Activated CD4-positive, alpha-beta memory T cell treated with anti-CD3 and anti-CD28 coated beads, Interleukin-2, amount 10 ng/mL, durations not matched to agents 7 days and 5 days (primary cell): ENCODE measurements at regions not wholly inside any gene's neighbourhood (a gene's known extent, or its start where the extent isn't known, plus 50 kb on each side); places are given as distances from the start of the nearest gene placed in this dataset.

Experiments
- CTCF ChIA-PET: fragments of 350-600 bp; sonication (Branson Sonifier 250); formaldehyde crosslinking; loops from one replicate; lab custom pipeline; 2021; ENCODE audit warnings: antibody characterized with exemption, inconsistent platforms; lab: Charles Lee
- POLR2A ChIA-PET: fragments of 350-600 bp; sonication (Branson Sonifier 250); formaldehyde crosslinking; loops from one replicate; lab custom pipeline; 2021; ENCODE audit warnings: antibody characterized with exemption; lab: Charles Lee
- DNase-seq: peaks from one replicate; pipeline ENCODE4 v3.0.0-alpha.2; 2020
- H3K27ac Mint-ChIP-seq: one replicate; pipeline ENCODE4 v1.8.0; 2021; ENCODE audit warnings: mild to moderate bottlenecking, mixed read lengths
- H3K27me3 Mint-ChIP-seq: one replicate; pipeline ENCODE4 v1.8.0; 2021; ENCODE audit warnings: mixed read lengths
- H3K36me3 Mint-ChIP-seq: one replicate; pipeline ENCODE4 v1.8.0; 2021; ENCODE audit warnings: low read depth, mixed read lengths
- H3K4me1 Mint-ChIP-seq: one replicate; pipeline ENCODE4 v1.8.0; 2021; ENCODE audit warnings: mixed read lengths
- H3K4me3 Mint-ChIP-seq: one replicate; pipeline ENCODE4 v1.8.0; 2021; ENCODE audit warnings: mild to moderate bottlenecking, mixed read lengths
- H3K9me3 Mint-ChIP-seq: one replicate; pipeline ENCODE4 v1.8.0; 2021; ENCODE audit warnings: mixed read lengths

DNA sequence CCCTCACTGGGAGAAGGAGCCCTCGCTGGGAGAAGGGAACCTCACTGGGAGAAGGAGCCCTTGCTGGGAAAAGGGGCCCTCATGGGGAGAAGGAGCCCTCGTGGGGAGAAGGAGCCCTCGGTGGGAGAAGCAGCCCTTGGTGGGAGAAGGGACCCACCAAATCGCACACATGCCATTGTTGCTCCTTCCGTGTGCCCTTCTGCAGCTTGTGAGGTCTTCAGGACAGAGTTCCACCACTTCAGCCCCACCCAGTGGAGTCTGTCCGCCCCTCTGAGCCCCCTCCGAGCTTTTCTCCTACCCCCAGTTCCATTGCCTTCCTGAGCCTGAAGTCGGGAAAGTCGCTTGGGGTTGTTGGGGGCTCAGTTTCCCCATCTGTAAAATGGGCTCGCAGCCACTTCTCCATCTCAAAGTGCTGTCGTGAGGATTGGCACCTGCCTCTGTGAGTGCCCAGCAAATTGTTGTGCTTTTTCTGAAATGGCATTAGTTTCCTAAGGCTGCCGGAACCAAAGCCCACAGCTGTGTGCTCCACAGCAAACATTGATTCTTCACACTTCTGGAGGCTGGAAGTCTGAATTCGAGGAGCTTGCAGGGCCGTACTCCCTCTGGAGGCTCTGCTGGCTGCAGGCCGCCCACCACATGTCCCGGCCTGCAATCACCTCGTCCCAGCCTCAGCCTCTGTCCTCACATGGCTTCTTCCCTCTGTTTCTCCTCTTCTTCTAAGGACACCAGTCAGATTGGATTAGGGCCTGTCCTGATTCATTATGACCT is 124.7 kb upstream of the PMEPA1 start:
- ChIA-PET POLR2A (no interaction called here), CTCF (no interaction called here)

DNA sequence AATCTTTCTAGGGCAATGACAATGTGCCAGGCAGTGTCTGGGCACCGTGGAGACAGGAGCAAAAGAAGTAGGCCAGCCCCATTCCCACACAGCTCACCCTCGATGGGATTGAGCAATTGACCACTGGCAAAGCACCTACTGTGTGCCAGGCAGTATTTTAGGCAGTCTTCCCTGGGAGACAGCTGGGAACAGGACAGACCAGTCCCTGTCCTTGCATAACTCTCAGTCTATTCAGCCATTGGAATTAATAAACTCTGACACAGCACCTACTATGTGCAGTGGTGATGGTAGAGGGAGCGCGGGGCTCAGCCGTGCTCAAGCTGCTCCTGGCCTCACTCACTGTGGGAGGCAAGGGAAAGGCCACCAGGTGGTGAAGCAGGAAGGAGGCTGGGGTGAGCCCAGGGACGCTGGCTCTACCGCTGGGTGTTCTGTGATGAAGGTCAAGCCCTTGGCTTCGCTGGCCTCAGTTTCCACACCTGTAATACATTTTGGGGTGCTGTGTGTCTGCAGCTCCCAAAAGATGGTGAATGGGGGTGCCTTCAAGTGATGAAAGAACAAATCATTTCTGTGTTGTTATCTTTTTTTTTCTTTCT is 122.3 kb upstream of the PMEPA1 start:
- CTCF ChIA-PET = interaction anchor here (0.7 kb wide), 1 partner anchor 8 kb away, joined by 3 read pairs; no protein-coding TSS in a partner anchor
- no peaks in the 10 kb centered on the region for H3K36me3 Mint-ChIP-seq
- no peaks in the 10 kb centered on the region for H3K4me1 Mint-ChIP-seq
- POLR2A ChIA-PET = no interaction called here
- no peaks in the 10 kb centered on the region for H3K9me3 Mint-ChIP-seq
- H3K27me3 Mint-ChIP-seq = no peaks in the 10 kb centered on the region
- no peak for DNase-seq
- H3K27ac Mint-ChIP-seq = no peak overlapping the region
- H3K4me3 Mint-ChIP-seq = no peak overlapping the region

More for the DNA sequence above, 124.7 kb upstream of the PMEPA1 start:
- no peaks in the 10 kb centered on the region for H3K36me3 Mint-ChIP-seq
- H3K4me3 Mint-ChIP-seq = no peak overlapping the region
- H3K27me3 Mint-ChIP-seq = no peaks in the 10 kb centered on the region
- DNase-seq = no peak
- H3K9me3 Mint-ChIP-seq = no peaks in the 10 kb centered on the region
- no peaks in the 10 kb centered on the region for H3K4me1 Mint-ChIP-seq
- no peak overlapping the region for H3K27ac Mint-ChIP-seq

DNA sequence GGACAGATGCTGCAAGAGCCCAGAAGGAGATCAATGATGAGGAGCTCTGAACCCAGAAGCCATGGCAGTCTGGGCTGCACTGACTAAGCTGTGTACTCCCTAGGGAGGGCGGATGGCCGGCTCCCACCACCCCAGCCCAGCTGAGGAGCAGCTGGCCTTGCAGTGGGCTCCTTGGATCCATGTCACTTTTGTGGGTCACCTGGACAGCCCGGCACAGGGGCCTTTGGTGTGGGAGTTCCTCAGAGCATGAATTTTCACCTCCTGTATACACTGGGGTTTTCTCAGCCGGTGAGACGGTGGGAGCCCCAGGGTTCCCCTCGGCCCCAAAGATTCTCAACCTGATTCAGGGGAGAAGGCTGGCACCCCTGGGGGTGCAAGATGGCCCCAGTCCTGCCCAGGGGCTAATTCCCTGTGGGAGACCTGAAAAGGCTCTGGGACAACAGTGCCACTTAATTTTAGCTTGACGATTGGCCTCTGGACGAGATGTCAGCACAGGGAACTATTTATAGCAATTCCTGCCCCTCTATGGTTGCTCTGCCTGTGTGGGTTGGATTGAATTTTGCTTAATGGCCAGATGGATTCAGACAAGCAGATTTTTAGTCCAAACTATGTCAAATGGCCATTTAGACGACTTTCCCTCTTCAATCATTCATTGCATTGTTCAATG is 121.6 kb upstream of the PMEPA1 start:
- Mint-ChIP-seq H3K4me1 (no peaks in the 10 kb centered on the region), H3K27me3 (no peaks in the 10 kb centered on the region), H3K36me3 (no peaks in the 10 kb centered on the region), H3K27ac (no peak overlapping the region), H3K9me3 (no peaks in the 10 kb centered on the region), H3K4me3 (no peak overlapping the region)
- no peak for DNase-seq
- POLR2A ChIA-PET = no interaction called here
- CTCF ChIA-PET = no interaction called here

DNA sequence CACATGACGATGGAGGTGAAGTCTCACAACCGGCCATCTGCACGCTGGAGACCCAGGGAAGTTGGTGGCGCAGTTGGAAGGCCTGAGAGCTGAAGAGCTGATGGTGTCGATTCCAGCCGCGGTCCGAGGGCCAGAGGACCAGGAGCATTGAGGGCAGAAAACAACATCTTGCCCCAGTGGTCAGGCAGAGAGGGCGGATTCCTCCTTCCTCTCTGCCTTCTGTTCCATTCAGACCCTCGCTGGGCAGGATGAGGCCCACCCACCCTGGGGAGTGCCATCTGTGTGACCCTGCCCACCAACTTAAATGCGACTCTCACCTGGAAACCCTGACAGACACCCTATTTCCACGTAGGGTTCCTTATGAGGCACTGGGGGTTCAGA is 120.7 kb upstream of the PMEPA1 start:
- no peak for DNase-seq
- POLR2A ChIA-PET = no interaction called here
- Mint-ChIP-seq H3K27me3 (no peaks in the 10 kb centered on the region), H3K36me3 (no peaks in the 10 kb centered on the region), H3K4me1 (no peaks in the 10 kb centered on the region), H3K27ac (no peak overlapping the region), H3K4me3 (no peak overlapping the region), H3K9me3 (no peaks in the 10 kb centered on the region)
- CTCF ChIA-PET = no interaction called here

DNA sequence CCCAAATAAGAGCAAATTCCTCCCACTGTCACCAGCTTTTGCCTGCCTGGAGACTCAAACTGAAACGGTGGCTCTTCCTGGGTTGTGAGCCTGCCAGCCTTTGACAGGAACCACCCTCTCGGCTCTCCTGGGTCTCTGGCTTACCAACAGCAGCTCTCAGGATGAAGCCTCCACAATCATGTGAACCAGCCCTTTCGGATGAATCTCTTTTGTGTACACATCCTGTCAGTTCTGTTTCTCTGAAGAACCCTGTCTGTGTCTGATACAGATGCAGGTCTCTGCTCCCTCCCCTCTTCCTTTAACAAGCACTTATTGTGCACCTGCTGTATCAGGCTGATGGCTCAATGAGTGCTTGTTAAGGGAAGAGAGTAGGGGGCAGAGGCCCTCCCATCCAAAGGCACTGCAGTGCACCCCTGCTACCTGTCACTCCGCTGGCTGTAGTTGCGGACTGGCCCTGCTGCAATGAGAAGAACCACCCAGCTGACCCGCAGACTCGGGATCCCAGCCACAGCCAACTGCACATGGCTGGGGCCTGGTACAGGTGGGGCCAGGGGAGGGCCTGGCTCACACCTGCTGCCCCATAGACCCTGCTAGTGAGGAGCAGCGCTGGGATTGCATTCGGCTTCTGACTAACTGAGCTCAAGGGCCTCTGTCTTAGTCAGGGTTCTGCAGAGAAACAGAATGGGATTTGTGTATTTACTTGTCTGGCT is 120.1 kb upstream of the PMEPA1 start:
- no peak overlapping the region for H3K4me3 Mint-ChIP-seq
- ChIA-PET POLR2A (no interaction called here), CTCF (no interaction called here)
- H3K27ac Mint-ChIP-seq = no peak overlapping the region
- no peaks in the 10 kb centered on the region for H3K36me3 Mint-ChIP-seq
- H3K9me3 Mint-ChIP-seq = no peaks in the 10 kb centered on the region
- H3K27me3 Mint-ChIP-seq = no peaks in the 10 kb centered on the region
- DNase-seq = no peak
- no peaks in the 10 kb centered on the region for H3K4me1 Mint-ChIP-seq

DNA sequence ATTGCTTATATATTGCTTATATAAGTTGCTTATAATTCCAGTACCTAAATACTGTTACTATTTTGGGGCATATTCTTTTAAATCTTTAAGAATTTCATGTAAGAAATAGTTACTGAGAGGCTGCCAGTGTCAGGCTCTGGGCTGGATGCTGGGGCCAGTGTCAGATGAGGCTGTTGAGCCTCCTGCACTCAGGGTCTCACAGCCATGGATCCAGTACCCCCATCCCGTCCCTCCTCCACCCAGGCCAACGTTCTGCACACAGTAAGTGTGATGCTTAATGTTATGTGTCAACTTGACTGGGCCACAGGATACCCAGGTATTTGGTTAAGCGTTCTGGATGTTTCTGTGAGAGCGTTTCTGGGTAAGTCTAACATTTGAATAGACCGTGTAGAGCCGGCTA is 119.5 kb upstream of the PMEPA1 start:
- ChIA-PET POLR2A (no interaction called here), CTCF (no interaction called here)
- H3K4me1 Mint-ChIP-seq = no peaks in the 10 kb centered on the region
- H3K36me3 Mint-ChIP-seq = no peaks in the 10 kb centered on the region
- DNase-seq = no peak
- no peaks in the 10 kb centered on the region for H3K27me3 Mint-ChIP-seq
- H3K4me3 Mint-ChIP-seq = no peak overlapping the region
- no peak overlapping the region for H3K27ac Mint-ChIP-seq
- H3K9me3 Mint-ChIP-seq = no peaks in the 10 kb centered on the region

DNA sequence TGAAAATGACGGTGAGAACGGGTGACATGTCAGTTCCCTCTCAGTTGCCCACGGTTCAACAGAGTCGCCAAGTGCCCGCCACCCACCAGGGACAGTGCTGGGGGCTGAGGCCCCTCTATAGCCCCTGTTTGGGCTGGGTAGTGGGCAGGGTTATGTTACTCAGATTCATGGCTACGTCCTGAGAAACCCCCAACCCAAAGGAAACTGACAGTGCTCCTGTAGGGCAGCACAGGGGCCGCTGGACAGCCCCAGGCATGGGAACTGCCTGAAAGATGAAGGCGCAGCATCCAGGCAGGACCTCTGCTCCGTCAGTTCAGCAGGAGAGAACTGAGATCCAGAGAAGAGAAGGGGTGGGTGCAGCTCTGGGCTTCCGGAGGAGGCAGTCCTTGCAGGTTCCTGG is 118.9 kb upstream of the PMEPA1 start:
- H3K27ac Mint-ChIP-seq = no peak overlapping the region
- CTCF ChIA-PET = no interaction called here
- POLR2A ChIA-PET = no interaction called here
- DNase-seq = no peak
- H3K27me3 Mint-ChIP-seq = no peaks in the 10 kb centered on the region
- no peaks in the 10 kb centered on the region for H3K36me3 Mint-ChIP-seq
- H3K4me3 Mint-ChIP-seq = no peak overlapping the region
- no peaks in the 10 kb centered on the region for H3K9me3 Mint-ChIP-seq
- no peaks in the 10 kb centered on the region for H3K4me1 Mint-ChIP-seq

DNA sequence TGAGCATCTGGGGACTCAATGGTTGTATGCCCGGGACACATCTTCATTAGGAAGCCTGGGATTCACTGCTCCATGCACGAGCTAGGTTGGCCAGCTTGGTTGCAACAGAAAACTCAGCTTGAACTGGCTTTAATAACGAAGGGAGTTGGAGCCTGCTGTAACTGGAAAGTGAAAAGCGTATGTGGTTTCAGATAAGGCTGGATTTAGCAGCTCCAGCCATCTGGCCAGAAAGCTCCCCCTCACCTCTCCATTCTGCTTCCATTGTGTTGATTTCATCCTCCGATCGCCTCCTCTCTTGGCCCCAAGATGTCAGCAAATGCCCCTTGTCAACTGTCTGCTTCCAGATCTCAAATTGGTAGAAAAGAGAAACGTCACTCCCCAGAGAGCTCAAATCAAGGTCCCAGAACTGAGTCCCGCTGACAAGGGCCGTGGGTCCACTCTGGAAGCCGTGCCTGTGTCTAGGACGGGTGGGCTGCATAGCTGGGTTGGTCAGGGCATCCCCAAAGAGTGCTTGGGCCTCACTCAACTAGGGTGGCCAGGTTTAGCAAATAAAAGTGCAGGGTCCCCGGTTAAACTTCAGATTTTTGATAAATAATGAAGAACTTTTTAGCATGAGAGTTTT is 117.0 kb upstream of the PMEPA1 start:
- ChIA-PET CTCF (no interaction called here), POLR2A (no interaction called here)
- Mint-ChIP-seq H3K27me3 (peaks cover 2% of the 10 kb centered on the region), H3K4me1 (no peaks in the 10 kb centered on the region), H3K27ac (no peak overlapping the region), H3K9me3 (no peaks in the 10 kb centered on the region), H3K4me3 (no peak overlapping the region), H3K36me3 (no peaks in the 10 kb centered on the region)
- no peak for DNase-seq

DNA sequence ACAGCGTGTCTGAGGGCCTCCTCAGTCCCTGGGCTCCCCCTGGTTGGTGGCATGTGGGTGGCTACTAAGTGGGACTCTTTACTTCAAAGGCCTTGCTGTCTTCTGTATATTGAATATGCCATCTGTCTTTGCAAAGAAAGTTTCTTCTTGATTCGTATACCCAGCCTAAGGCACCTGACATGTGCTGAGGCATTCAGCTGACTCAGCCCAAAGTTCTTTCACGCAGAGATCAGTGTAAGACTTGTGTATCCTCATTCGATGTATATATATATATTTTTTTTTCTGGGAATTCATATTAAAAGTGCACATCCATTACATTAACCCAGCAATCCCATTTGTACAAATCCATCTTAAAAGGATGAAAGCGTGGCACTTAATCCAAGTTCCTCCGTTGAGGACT is 115.1 kb upstream of the PMEPA1 start:
- peaks cover 2% of the 10 kb centered on the region for H3K27me3 Mint-ChIP-seq
- H3K27ac Mint-ChIP-seq = no peak overlapping the region
- H3K36me3 Mint-ChIP-seq = no peaks in the 10 kb centered on the region
- no peak for DNase-seq
- ChIA-PET POLR2A (no interaction called here), CTCF (no interaction called here)
- H3K4me1 Mint-ChIP-seq = no peaks in the 10 kb centered on the region
- no peak overlapping the region for H3K4me3 Mint-ChIP-seq
- no peaks in the 10 kb centered on the region for H3K9me3 Mint-ChIP-seq

DNA sequence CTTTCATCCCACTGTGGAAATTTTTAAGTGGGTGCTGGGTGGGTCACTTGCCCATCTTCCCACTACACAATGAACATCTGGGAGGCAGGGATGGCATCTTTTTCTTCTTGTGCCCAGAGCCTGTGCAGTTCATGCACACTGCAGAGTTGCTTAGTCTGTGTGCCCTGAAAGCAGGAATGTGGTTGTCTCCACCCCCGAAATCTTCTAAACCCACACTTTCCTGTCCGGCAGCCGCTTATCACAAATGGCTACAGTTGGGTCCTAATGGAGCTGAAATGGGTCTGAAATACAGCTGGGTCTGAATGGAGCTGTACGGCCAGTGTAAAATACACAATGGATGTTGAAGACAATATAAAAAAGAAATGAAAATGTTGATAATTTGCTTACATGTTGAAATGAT is 112.1 kb upstream of the PMEPA1 start:
- Mint-ChIP-seq H3K4me3 (no peak overlapping the region), H3K4me1 (no peaks in the 10 kb centered on the region), H3K9me3 (no peaks in the 10 kb centered on the region), H3K36me3 (no peaks in the 10 kb centered on the region), H3K27ac (no peak overlapping the region), H3K27me3 (peaks cover 14% of the 10 kb centered on the region)
- DNase-seq = no peak
- ChIA-PET CTCF (no interaction called here), POLR2A (no interaction called here)

DNA sequence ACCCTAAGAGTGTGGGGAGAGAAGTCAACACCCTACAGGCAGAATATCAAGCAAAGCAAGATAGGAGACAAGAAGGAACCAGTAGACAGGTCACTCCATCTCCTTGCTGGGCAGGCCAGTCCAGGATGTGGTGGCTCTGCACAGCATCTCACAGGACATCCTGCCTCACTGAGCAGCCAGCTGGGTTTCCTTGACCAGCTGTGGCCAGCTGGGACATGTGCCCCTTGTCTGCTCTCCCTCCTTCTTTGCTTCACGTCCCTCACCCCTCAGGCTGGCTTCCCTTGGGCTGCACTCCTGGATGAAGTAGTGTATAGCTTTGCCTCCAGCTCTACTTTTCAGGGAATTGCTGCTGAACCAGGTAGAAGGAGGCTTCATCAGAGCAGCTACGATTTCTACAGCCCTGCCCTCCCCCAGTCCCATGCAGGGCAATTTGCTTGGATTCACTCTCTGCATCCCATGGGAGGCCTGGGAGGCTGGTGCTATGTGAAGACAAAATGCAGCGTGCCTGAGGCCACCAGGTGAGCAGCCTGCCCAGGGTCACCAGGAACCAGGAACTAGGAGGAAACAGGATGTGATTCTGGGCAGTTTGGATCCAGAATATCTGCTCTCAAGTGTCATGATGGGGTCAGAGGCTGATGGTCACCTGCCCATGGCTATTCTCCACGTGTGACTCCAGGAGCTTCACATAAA is 110.0 kb upstream of the PMEPA1 start:
- no peaks in the 10 kb centered on the region for H3K4me1 Mint-ChIP-seq
- no peaks in the 10 kb centered on the region for H3K9me3 Mint-ChIP-seq
- ChIA-PET POLR2A (no interaction called here), CTCF (no interaction called here)
- peaks cover 19% of the 10 kb centered on the region for H3K27me3 Mint-ChIP-seq
- no peak for DNase-seq
- H3K36me3 Mint-ChIP-seq = no peaks in the 10 kb centered on the region
- H3K4me3 Mint-ChIP-seq = no peak overlapping the region
- no peak overlapping the region for H3K27ac Mint-ChIP-seq

DNA sequence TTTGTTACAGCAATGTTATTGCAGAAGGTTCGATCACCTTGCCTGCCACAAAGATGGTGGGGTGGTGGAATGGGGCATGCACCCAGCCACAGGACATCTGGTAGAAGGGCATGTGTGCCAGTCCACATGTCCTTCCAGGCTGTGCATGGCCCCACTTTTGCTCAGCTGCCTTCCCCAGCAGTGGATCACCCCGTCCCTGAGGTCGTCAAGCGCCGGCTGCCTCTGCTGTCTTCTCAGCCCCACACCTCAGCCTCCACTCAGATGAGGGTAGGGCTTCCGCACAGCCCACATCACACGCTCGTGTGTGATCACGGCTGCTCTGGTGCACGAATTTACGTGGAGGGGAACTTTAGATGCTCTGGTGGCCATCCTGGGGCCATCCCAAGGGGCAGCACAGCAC is 109.5 kb upstream of the PMEPA1 start:
- Mint-ChIP-seq H3K27ac (no peak overlapping the region), H3K36me3 (no peaks in the 10 kb centered on the region), H3K4me3 (no peak overlapping the region), H3K27me3 (peaks cover 19% of the 10 kb centered on the region), H3K9me3 (no peaks in the 10 kb centered on the region), H3K4me1 (no peaks in the 10 kb centered on the region)
- ChIA-PET POLR2A (no interaction called here), CTCF (no interaction called here)
- no peak for DNase-seq
